Glutamatergic neuron (in vitro differentiated cells): ENCODE measurements at regions not wholly inside any gene's neighbourhood (a gene's known extent, or its start where the extent isn't known, plus 50 kb on each side); places are given as distances from the start of the nearest gene placed in this dataset.

Experiments used
- DNase-seq: peaks from one replicate; pipeline ENCODE4 v3.0.0; 2022
- H3K27ac Mint-ChIP-seq: one replicate; pipeline ENCODE4 v1.8.0; 2020; ENCODE audit warnings: mild to moderate bottlenecking, mixed read lengths, inconsistent platforms; ENCODE audit not compliant: unreplicated experiment
- H3K27me3 Mint-ChIP-seq: one replicate; pipeline ENCODE4 v1.8.0; 2020; ENCODE audit warnings: mild to moderate bottlenecking, moderate library complexity, mixed read lengths, inconsistent platforms; ENCODE audit not compliant: unreplicated experiment
- H3K36me3 Mint-ChIP-seq: one replicate; pipeline ENCODE4 v1.8.0; 2020; ENCODE audit warnings: mild to moderate bottlenecking, mixed read lengths, inconsistent platforms; ENCODE audit not compliant: unreplicated experiment
- H3K4me1 Mint-ChIP-seq: one replicate; pipeline ENCODE4 v1.8.0; 2020; ENCODE audit warnings: mild to moderate bottlenecking, low read depth, mixed read lengths, inconsistent platforms; ENCODE audit not compliant: unreplicated experiment
- H3K4me3 Mint-ChIP-seq: one replicate; pipeline ENCODE4 v1.8.0; 2020; ENCODE audit warnings: mild to moderate bottlenecking, mixed read lengths, inconsistent platforms; ENCODE audit not compliant: unreplicated experiment
- H3K9me3 Mint-ChIP-seq: one replicate; pipeline ENCODE4 v1.8.0; 2020; ENCODE audit warnings: mild to moderate bottlenecking, moderate library complexity, mixed read lengths, inconsistent platforms; ENCODE audit not compliant: unreplicated experiment
- TF ChIP-seq, protein P1 (sequence below): fragments of 200-600 bp; sonication (generic); IDR thresholded peaks from one replicate; pipeline ENCODE4 v1.5.0; 2021; ENCODE audit not compliant: partially characterized antibody, unreplicated experiment

DNA sequence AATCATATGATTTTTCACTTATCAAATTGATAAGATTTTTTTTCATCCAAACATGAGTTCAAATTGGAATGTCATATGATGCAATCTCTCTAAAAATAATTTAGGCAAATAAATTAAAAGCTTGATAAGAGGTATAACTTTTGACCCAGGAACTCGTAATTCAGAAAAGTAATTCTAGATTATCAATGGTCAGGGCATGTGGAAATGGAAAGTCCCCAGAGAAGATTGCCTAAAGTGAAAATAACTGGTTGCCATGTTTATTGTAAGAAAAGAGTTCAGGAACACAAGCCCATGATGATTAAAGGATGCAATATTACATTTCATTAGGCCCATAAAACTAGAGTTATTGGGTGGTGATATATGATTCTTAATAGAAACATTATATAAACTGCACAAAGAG, 1514.8 kb downstream of the SI start:
- no peaks in the 10 kb centered on the region for H3K36me3 Mint-ChIP-seq

GRCh38 chr3:163562625-163563024, 1515.7 kb downstream of the SI start:
- no peak overlapping the region for H3K27ac Mint-ChIP-seq
- TF ChIP-seq, protein P1, sequence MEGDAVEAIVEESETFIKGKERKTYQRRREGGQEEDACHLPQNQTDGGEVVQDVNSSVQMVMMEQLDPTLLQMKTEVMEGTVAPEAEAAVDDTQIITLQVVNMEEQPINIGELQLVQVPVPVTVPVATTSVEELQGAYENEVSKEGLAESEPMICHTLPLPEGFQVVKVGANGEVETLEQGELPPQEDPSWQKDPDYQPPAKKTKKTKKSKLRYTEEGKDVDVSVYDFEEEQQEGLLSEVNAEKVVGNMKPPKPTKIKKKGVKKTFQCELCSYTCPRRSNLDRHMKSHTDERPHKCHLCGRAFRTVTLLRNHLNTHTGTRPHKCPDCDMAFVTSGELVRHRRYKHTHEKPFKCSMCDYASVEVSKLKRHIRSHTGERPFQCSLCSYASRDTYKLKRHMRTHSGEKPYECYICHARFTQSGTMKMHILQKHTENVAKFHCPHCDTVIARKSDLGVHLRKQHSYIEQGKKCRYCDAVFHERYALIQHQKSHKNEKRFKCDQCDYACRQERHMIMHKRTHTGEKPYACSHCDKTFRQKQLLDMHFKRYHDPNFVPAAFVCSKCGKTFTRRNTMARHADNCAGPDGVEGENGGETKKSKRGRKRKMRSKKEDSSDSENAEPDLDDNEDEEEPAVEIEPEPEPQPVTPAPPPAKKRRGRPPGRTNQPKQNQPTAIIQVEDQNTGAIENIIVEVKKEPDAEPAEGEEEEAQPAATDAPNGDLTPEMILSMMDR: no peak
- H3K4me1 Mint-ChIP-seq: no peaks in the 10 kb centered on the region
- no peak overlapping the region for H3K4me3 Mint-ChIP-seq
- DNase-seq: no peak
- peaks cover 1% of the 10 kb centered on the region for H3K27me3 Mint-ChIP-seq
- H3K36me3 Mint-ChIP-seq: no peaks in the 10 kb centered on the region
- no peaks in the 10 kb centered on the region for H3K9me3 Mint-ChIP-seq

More for the DNA sequence above, 1514.8 kb downstream of the SI start:
- H3K9me3 Mint-ChIP-seq: no peaks in the 10 kb centered on the region
- H3K27ac Mint-ChIP-seq: no peak overlapping the region
- H3K27me3 Mint-ChIP-seq: peaks cover 1% of the 10 kb centered on the region
- no peak for DNase-seq
- H3K4me1 Mint-ChIP-seq: no peaks in the 10 kb centered on the region
- no peak overlapping the region for H3K4me3 Mint-ChIP-seq
- TF ChIP-seq, protein P1: no peak

- H3K4me1 Mint-ChIP-seq: no peaks in the 10 kb centered on the region
- TF ChIP-seq, protein P1: no peak
- no peak overlapping the region for H3K4me3 Mint-ChIP-seq
- peaks cover 1% of the 10 kb centered on the region for H3K27me3 Mint-ChIP-seq
- DNase-seq: no peak
- H3K27ac Mint-ChIP-seq: no peak overlapping the region
- H3K36me3 Mint-ChIP-seq: no peaks in the 10 kb centered on the region
- no peaks in the 10 kb centered on the region for H3K9me3 Mint-ChIP-seq
Observed at GRCh38 chr3:163561151-163561550, 1517.1 kb downstream of the SI start.

- no peak overlapping the region for H3K27ac Mint-ChIP-seq
- H3K4me1 Mint-ChIP-seq: no peaks in the 10 kb centered on the region
- H3K36me3 Mint-ChIP-seq: no peaks in the 10 kb centered on the region
- no peak for DNase-seq
- H3K27me3 Mint-ChIP-seq: peaks cover 1% of the 10 kb centered on the region
- no peaks in the 10 kb centered on the region for H3K9me3 Mint-ChIP-seq
- H3K4me3 Mint-ChIP-seq: no peak overlapping the region
- TF ChIP-seq, protein P1: no peak
Observed at GRCh38 chr3:163560459-163560858, 1517.8 kb downstream of the SI start.

DNA sequence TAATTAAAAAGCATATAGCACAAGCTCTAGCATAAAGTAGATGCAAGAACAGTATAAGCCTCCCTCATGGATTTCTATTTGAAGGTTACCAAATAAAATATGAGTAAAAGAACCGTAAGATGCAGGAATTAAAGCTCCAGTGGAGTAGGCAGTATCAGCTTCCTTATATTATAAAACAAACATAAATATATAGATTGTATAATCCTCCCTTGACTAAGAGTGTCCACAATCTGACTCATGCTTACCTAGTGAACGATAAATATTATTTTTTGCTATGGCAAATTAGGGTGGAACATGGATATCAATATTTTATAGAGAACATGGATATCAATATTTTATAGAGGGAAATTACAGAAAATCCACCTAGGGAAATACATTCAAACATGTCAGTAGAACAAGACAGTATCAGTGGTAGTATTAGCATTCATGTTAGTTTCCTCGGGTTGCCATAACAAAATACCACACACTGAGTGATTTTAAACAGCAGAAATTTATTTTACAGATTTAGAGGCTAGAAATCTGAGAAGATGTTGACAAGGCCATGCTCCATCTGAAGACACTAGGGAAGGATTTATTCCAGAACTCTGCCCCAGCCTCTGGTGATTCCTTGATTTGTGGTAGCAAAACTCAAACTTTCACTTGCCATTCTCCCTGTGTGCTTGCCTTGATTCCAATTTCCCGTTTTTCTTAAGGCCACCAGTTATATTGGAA, 1521.3 kb downstream of the SI start:
- DNase-seq: no peak
- Mint-ChIP-seq H3K9me3 (peaks cover 3% of the 10 kb centered on the region), H3K36me3 (no peaks in the 10 kb centered on the region), H3K4me1 (no peaks in the 10 kb centered on the region), H3K27me3 (peaks cover 1% of the 10 kb centered on the region), H3K4me3 (no peak overlapping the region), H3K27ac (no peak overlapping the region)
- TF ChIP-seq, protein P1: no peak
